ENCODE measurements at regions not wholly inside any gene's neighbourhood (a gene's known extent, or its start where the extent isn't known, plus 50 kb on each side); places are given as distances from the start of the nearest gene placed in this dataset.

DNA sequence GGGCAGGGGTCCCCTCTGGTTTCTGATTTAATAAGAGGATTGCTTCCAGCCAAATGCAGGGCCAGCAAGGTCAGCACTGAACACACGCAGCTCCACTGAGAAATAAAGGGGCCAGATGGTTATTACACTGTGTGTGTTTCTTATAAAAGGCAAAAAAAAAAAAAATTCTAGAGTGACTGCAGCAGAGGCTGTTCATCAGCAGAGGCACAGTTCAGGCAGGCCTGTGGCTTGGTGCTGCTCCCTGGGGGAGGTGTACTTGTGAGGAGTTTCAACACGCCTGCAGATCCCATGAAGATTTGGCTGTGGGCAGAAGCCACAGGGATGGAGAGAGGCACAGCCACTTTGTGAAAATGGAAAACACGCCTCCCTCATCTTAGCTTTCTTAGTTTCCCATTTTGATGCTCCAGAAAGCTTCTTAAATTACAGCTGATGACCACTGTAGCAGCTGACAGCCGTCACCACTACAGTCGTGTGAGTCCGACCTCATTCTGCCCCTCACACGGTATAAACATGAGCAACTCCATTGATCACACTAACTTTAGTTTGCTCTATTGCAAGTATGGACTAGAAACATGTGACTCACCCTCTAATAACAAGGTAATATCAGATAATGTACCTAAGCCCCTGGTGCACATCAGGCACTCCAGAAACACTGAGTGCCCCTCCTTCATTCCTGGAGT, 726.5 kb upstream of the RAB6C start:
- ChIA-PET POLR2A (no interaction called here), CTCF (no interaction called here)
- no peak for DNase-seq
- Mint-ChIP-seq H3K36me3 (ENCODE audit: low read depth) (no peaks in the 10 kb centered on the region), H3K27me3 (no peaks in the 10 kb centered on the region), H3K4me1 (no peaks in the 10 kb centered on the region), H3K4me3 (no peak overlapping the region), H3K27ac (no peak overlapping the region), H3K9me3 (peaks cover 13% of the 10 kb centered on the region)

DNA sequence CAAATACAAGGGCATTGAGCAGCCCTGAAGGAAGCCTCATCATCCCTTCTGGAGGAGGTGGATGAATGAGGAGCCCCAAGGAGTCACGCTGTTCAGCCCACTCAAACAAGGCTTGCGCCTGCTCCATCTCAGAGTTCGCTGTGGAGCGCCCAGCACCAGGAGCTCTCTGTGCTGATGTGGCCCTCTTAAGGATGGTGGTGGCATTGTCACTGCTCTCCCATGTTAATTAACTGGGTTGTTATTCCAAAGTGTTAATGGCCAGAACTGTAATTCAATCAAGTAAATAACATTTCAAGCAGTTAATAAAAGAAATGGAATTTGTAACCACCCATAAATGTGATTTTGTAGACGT, 726.0 kb upstream of the RAB6C start:
- Mint-ChIP-seq H3K36me3 (ENCODE audit: low read depth) (no peaks in the 10 kb centered on the region), H3K4me1 (no peaks in the 10 kb centered on the region), H3K4me3 (no peak overlapping the region), H3K27me3 (no peaks in the 10 kb centered on the region), H3K9me3 (peaks cover 14% of the 10 kb centered on the region), H3K27ac (no peak overlapping the region)
- no peak for DNase-seq
- ChIA-PET POLR2A (no interaction called here), CTCF (no interaction called here)

DNA sequence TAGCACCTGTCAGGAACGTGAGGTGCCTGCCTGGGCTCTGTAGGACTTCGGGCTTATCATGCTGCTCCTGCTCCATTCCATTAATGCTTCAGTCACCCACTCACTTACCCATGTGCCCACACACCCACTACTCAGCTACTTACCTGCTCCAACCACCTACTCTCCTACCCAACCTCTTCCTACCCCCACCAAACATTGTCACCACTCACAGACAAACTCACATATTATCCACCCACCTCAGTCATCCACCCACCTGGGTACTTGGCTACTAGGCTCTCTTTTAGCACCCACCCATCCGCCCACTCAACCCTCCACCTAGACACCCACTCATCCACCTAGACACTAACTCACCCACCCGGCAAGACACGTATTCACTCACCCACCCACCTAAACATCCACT, 724.7 kb upstream of the RAB6C start:
- H3K9me3 Mint-ChIP-seq = peaks cover 21% of the 10 kb centered on the region
- H3K27ac Mint-ChIP-seq = no peak overlapping the region
- H3K36me3 Mint-ChIP-seq (ENCODE audit: low read depth) = no peaks in the 10 kb centered on the region
- ChIA-PET CTCF (no interaction called here), POLR2A (no interaction called here)
- no peak for DNase-seq
- H3K27me3 Mint-ChIP-seq = no peaks in the 10 kb centered on the region
- H3K4me3 Mint-ChIP-seq = no peak overlapping the region
- H3K4me1 Mint-ChIP-seq = no peaks in the 10 kb centered on the region

DNA sequence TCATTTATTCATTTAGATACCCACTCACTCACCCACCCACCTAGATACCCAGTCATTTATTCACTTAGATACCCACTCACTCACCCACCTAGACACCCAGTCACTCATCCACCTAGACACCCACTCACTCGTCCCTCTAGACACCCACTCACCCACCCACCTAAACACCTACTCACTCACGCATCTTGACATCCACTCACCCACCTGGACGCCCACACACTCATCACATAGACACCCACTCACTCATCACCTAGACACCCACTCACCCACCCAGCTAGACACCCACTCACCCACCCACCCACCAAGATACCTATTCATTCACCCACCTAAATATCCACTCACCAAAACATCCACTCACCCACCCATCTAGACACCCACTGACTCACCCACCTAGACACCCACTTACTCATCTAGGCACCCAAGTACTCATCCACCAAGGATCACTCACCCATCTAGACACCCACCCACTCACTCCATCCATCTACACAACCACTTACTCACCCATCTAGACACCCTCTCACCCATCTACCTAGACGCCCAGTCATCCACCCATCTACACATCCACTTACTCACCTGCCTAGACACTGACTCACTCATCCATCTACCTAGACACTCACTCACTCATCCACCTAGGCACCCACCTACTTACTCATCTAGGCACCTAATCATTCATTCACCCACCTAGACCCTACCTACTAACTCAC, 723.7 kb upstream of the RAB6C start:
- ChIA-PET CTCF (interaction anchor here (1.2 kb wide), 1 partner anchor 98 kb away, joined by 3 read pairs; no protein-coding TSS in a partner anchor), POLR2A (no interaction called here)
- no peak for DNase-seq

DNA sequence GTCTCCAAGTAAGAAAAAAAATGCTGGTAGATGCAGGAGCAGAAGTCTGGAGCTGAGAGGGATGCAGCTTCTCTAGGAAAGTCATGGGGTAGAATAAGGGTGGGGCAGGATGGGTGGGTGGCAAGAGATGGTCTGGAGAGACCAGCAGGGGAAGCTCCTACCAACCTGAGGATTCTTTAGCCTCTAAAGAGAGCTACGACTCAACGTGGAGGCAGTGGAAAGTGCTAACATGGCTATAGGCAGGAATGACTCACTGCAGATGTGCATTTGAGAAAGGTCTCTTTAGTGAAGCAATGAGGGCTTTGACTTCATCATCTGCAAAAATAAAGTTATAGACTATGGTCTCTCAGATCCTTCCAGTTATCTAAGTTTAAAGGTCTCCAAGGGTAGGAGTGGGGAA, 722.8 kb upstream of the RAB6C start:
- no peak for DNase-seq
- peaks cover 21% of the 10 kb centered on the region for H3K9me3 Mint-ChIP-seq
- POLR2A ChIA-PET = no interaction called here
- no peak overlapping the region for H3K4me3 Mint-ChIP-seq
- CTCF ChIA-PET = interaction anchor here (0.5 to 1.2 kb wide), 2 partner anchors 97 to 241 kb away, joined by 3 read pairs; no protein-coding TSS in a partner anchor
- no peaks in the 10 kb centered on the region for H3K27me3 Mint-ChIP-seq
- H3K36me3 Mint-ChIP-seq (ENCODE audit: low read depth) = no peaks in the 10 kb centered on the region
- H3K27ac Mint-ChIP-seq = no peak overlapping the region
- H3K4me1 Mint-ChIP-seq = no peaks in the 10 kb centered on the region

More for the DNA sequence above, 723.7 kb upstream of the RAB6C start:
- Mint-ChIP-seq H3K4me3 (no peak overlapping the region), H3K4me1 (no peaks in the 10 kb centered on the region), H3K36me3 (ENCODE audit: low read depth) (no peaks in the 10 kb centered on the region), H3K27ac (no peak overlapping the region), H3K9me3 (peaks cover 21% of the 10 kb centered on the region), H3K27me3 (no peaks in the 10 kb centered on the region)

DNA sequence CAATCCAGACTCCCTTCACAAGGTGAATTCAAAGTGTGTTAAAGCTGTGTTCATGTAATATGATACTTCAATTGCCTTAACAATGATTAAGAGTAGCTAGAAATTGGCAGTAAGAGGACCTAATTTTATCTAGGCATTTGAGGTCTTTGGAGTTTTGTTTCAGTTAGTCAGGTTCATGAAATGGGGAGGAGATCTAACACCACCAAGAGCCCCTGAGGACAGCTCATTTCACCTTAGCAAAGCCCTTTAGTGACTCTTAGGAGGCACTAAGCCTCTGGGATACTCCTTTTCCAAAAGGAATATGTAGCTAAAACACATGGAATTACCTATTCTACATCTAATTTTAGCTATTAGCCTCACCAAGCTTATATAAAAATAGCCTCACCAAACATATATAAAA, 716.5 kb upstream of the RAB6C start:
- H3K9me3 Mint-ChIP-seq = peaks cover 16% of the 10 kb centered on the region
- H3K27me3 Mint-ChIP-seq = no peaks in the 10 kb centered on the region
- no peak for DNase-seq
- H3K4me1 Mint-ChIP-seq = no peaks in the 10 kb centered on the region
- ChIA-PET POLR2A (no interaction called here), CTCF (no interaction called here)
- H3K36me3 Mint-ChIP-seq (ENCODE audit: low read depth) = no peaks in the 10 kb centered on the region
- no peak overlapping the region for H3K27ac Mint-ChIP-seq
- H3K4me3 Mint-ChIP-seq = no peak overlapping the region

DNA sequence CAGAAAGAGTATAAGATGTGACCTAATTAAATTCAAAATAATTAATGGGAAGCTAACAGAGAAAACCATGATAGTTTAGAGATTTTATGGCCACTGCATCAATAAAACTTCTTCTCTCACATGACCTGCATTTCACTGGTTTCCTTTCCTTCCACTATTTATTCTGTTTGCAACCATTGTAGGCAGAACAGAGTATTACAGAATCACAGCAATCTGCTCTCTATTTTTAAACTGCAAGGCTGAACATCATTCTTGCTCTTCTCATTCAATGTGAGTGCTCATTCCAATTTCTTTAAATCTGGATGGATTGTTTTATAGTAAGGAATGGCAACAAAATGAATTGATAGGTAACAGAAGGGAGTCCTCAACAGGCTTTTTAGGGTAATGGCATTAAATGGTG, 715.5 kb upstream of the RAB6C start:
- ChIA-PET CTCF (no interaction called here), POLR2A (no interaction called here)
- H3K27ac Mint-ChIP-seq = no peak overlapping the region
- H3K9me3 Mint-ChIP-seq = peaks cover 14% of the 10 kb centered on the region
- H3K36me3 Mint-ChIP-seq (ENCODE audit: low read depth) = no peaks in the 10 kb centered on the region
- H3K27me3 Mint-ChIP-seq = no peaks in the 10 kb centered on the region
- no peak for DNase-seq
- H3K4me3 Mint-ChIP-seq = no peak overlapping the region
- H3K4me1 Mint-ChIP-seq = no peaks in the 10 kb centered on the region

DNA sequence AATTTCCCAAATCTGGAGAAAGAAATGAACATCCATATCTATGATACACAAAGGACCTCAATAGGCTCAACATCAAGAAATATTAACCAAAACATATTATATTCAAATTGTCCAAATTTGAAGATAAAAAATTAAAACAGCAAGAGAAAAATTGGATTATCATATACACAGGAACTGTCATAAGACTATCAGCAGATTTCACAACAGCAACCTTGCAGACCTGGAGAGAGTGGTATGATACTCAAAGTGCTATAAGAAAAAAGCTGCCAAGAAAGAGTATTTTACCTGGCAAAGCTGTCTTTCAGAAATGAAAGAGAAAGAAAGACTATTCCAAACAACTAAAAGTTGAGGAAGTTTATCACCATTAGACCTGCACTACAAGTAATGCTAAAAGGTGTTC, 711.9 kb upstream of the RAB6C start:
- CTCF ChIA-PET = no interaction called here
- Mint-ChIP-seq H3K27me3 (no peaks in the 10 kb centered on the region), H3K4me3 (no peak overlapping the region)

DNA sequence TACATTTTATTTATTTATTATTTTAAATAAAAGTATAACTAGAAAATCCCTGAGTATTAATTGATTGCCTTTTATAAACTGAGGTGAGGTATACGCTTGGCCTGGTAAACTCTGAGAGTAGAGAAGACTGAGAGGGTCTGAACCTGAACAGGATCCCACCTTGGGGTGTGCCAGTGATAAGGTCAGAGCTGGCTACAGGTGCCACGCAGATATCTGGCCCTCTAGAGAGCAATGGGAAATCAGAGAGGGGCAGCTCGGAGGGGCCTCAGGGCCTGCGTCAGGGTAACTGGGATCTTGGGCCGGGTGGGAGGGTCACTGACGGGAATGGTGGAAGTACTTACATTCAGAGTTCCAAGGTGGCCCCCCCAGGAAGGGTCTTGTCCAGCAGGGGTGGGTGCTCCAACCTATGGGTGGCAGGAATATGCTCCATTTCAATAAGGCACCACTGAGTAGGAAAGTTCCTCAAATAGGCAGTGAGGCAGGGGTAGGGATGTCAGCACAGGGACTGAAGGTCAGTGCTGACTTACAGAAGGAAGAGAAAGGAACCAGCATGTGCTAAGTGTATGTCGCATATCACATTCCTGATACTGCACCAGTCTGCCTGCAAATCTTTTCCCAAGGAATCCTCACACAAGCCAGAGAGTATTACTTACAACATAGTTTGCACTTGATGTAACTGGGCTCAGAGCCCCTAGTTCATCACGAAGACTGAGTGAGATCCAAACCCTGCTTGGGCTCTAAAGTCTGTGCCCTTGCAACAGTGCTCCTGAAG, 706.0 kb upstream of the RAB6C start:
- Mint-ChIP-seq H3K4me1 (no peaks in the 10 kb centered on the region), H3K27ac (no peak overlapping the region), H3K4me3 (no peak overlapping the region), H3K36me3 (ENCODE audit: low read depth) (no peaks in the 10 kb centered on the region), H3K9me3 (peaks cover 3% of the 10 kb centered on the region), H3K27me3 (no peaks in the 10 kb centered on the region)
- ChIA-PET CTCF (no interaction called here), POLR2A (no interaction called here)
- no peak for DNase-seq

More for the DNA sequence above, 711.9 kb upstream of the RAB6C start:
- Mint-ChIP-seq H3K4me1 (no peaks in the 10 kb centered on the region), H3K27ac (no peak overlapping the region), H3K9me3 (peaks cover 11% of the 10 kb centered on the region), H3K36me3 (ENCODE audit: low read depth) (no peaks in the 10 kb centered on the region)
- DNase-seq = no peak
- POLR2A ChIA-PET = no interaction called here

DNA sequence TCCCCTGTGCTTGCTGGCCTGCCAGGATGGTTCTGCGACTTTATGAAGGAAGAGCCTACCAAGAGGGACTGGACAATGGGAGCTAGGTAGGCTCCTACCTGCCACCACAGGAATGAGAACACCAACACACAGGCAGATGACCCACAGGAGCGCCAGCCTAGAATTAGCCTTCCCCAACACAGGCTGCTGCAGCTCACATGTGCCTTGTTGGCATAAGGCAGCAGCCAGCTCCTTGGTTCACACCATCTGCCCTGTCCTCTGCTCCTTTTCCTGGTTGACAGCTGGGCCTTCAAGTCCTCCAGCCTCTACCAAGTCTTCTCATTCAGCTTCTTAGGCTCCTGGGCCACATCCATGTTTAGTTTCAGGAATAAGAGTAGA, 705.4 kb upstream of the RAB6C start:
- Mint-ChIP-seq H3K4me3 (no peak overlapping the region), H3K36me3 (ENCODE audit: low read depth) (no peaks in the 10 kb centered on the region), H3K27ac (no peak overlapping the region), H3K4me1 (no peaks in the 10 kb centered on the region), H3K9me3 (peaks cover 3% of the 10 kb centered on the region), H3K27me3 (no peaks in the 10 kb centered on the region)
- POLR2A ChIA-PET = no interaction called here
- CTCF ChIA-PET = no interaction called here
- no peak for DNase-seq

DNA sequence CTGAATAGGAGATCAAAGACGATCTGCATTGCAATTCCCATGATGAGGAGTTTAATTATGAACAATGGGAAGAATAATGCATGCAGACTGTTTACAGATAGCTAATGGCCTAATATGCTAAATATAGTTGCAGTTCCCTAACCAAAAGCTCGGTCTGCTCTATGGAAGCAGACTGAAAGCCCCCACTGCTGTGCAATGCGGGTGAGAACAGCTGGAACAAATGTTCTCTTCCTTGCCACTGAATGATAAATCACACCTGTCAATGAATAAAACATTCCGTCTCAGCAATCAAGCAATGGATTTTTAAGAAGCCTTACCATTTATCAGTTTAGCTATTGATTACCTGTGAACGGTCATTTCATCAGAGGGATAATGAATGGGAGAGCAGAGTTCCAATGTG, 704.5 kb upstream of the RAB6C start:
- no peaks in the 10 kb centered on the region for H3K36me3 Mint-ChIP-seq (ENCODE audit: low read depth)
- DNase-seq = no peak
- peaks cover 3% of the 10 kb centered on the region for H3K9me3 Mint-ChIP-seq
- H3K4me3 Mint-ChIP-seq = no peak overlapping the region
- CTCF ChIA-PET = no interaction called here
- POLR2A ChIA-PET = no interaction called here
- H3K27ac Mint-ChIP-seq = no peak overlapping the region
- no peaks in the 10 kb centered on the region for H3K27me3 Mint-ChIP-seq
- no peaks in the 10 kb centered on the region for H3K4me1 Mint-ChIP-seq

DNA sequence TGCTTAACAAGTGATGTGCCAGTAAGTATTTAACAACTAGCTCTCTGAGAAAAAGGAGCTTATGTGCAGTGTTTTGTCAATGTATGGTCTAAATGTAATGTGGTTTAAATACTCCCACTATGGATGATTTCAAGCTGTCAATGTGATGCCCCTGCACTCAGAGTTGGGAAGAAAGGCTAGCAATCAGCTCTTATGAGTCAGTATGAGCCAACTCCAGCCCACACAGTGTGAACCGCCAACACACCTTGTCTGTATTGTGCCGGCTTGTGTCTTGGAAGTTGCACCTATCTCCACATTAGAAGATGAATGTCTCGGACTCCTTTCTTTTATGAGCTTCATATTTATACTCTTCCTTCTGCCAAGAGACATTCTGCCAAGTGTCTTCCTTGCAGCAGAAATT, 703.8 kb upstream of the RAB6C start:
- CTCF ChIA-PET = no interaction called here
- no peaks in the 10 kb centered on the region for H3K27me3 Mint-ChIP-seq

DNA sequence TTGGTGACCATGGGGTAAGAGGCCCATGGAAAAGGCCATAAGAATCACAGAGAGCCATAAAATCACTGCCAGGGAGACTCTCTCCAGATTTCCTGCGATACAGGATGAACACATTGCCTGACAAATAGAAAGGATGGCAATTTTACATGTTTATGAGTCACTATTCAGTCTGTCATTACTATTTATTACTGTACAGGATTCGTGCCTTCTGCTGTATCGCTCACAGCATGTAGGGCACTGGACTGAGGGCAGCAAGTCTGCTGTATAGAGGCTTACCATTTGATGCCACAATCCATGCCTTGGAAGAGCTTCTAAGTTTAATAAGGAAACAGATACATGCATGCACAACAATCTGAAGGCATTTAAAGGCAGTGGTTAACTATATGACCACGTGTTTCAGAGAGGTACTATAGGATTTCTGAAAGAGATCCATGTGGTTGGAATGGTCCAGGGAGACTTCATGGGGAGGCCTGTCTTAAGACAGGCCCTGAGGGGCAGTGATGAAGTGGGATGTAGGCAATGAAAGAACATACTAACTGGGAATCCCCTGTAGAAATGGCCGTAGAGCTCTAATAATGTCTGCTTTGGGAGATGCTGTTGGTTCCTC, 702.4 kb upstream of the RAB6C start:
- Mint-ChIP-seq H3K27me3 (no peaks in the 10 kb centered on the region), H3K4me3 (no peak overlapping the region), H3K9me3 (no peaks in the 10 kb centered on the region), H3K27ac (no peak overlapping the region), H3K4me1 (no peaks in the 10 kb centered on the region), H3K36me3 (ENCODE audit: low read depth) (no peaks in the 10 kb centered on the region)
- ChIA-PET CTCF (no interaction called here), POLR2A (no interaction called here)
- DNase-seq = no peak

More for the DNA sequence above, 703.8 kb upstream of the RAB6C start:
- no peaks in the 10 kb centered on the region for H3K36me3 Mint-ChIP-seq (ENCODE audit: low read depth)
- no peak overlapping the region for H3K4me3 Mint-ChIP-seq
- DNase-seq = no peak
- H3K4me1 Mint-ChIP-seq = no peaks in the 10 kb centered on the region
- POLR2A ChIA-PET = no interaction called here
- no peak overlapping the region for H3K27ac Mint-ChIP-seq
- H3K9me3 Mint-ChIP-seq = no peaks in the 10 kb centered on the region
